DND-41 (cell line): ENCODE measurements at regions not wholly inside any gene's neighbourhood (a gene's known extent, or its start where the extent isn't known, plus 50 kb on each side); places are given as distances from the start of the nearest gene placed in this dataset.

Source experiments
- EZH2 ChIP-seq: IDR thresholded peaks from 3 replicates; pipeline ENCODE4 v1.6.1; 2012; ENCODE audit warnings: borderline replicate concordance, low read depth, mild to moderate bottlenecking, moderate library complexity, low read length, inconsistent platforms; ENCODE audit not compliant: severe bottlenecking
- TF ChIP-seq, protein P1 (sequence below): IDR thresholded peaks from 2 replicates; pipeline ENCODE4 v1.5.1; 2012; ENCODE audit warnings: borderline replicate concordance, low read length, moderate library complexity, mild to moderate bottlenecking; ENCODE audit not compliant: poor library complexity, severe bottlenecking; ENCODE audit errors: extremely low read depth

GRCh38 chr11:98495016-98495415 lies 525.7 kb upstream of the CNTN5 start:
- TF ChIP-seq, protein P1, sequence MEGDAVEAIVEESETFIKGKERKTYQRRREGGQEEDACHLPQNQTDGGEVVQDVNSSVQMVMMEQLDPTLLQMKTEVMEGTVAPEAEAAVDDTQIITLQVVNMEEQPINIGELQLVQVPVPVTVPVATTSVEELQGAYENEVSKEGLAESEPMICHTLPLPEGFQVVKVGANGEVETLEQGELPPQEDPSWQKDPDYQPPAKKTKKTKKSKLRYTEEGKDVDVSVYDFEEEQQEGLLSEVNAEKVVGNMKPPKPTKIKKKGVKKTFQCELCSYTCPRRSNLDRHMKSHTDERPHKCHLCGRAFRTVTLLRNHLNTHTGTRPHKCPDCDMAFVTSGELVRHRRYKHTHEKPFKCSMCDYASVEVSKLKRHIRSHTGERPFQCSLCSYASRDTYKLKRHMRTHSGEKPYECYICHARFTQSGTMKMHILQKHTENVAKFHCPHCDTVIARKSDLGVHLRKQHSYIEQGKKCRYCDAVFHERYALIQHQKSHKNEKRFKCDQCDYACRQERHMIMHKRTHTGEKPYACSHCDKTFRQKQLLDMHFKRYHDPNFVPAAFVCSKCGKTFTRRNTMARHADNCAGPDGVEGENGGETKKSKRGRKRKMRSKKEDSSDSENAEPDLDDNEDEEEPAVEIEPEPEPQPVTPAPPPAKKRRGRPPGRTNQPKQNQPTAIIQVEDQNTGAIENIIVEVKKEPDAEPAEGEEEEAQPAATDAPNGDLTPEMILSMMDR, result no peak
- no peak for TF ChIP-seq EZH2
